Frontal cortex (tissue), 3 donors: ENCODE measurements at regions not wholly inside any gene's neighbourhood (a gene's known extent, or its start where the extent isn't known, plus 50 kb on each side); places are given as distances from the start of the nearest gene placed in this dataset.

ENCODE experiments used
- DNase-seq, 2 donors: peaks; one replicate each; pipeline ENCODE4 v3.0.0; 2012; ENCODE audit warnings: low spot score in 2 of 2
- FAIRE-seq: peaks from 2 replicates; lab custom pipeline; 2012; peaks lifted over from hg19 to GRCh38; lab: Jason Lieb, UNC
- donor health status: control.
- donor health status: control.
- donor health status: control.

DNA sequence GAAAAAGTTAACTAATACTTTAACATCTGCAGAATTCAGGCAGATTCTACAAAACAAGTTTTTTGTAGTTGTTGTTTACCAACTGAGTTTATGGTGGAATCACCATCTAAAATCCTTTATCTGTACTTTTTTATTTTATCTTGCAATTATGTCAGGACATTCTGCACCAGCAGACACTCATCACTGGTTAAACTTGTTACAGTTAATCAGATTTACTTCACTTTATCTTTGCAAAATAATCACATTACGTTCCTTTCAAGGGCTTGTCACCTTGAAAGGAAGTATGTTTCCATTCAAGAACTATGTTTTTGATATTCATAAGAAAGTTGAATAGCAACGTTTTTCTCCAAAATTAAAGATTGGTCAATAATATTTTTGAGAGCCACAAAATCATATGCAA, 796.6 kb upstream of the ROBO1 start:
- FAIRE-seq (no peak), DNase-seq (no peak)

DNA sequence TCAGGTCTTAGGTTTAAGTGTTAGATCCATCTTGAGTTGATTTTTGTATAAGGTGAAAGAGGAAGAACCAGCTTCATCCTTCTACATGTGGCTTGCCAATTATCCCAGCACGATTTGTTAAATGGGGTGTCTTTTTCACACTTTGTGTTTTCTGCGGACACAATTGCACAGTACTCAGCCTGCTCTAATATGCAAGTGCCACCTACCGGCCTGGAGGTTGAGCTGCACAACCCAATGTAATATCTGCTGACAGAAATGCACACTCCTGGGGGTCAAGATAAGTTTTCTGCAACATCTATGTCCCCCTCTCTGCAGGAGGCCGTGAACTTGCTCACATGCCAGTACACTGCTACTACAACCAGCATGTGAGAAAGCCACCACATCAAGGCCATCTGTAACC, 791.9 kb upstream of the ROBO1 start:
- FAIRE-seq, result no peak
- DNase-seq, result no peak

- FAIRE-seq, result no peak
- DNase-seq, result no peak
These were observed 789.0 kb upstream of the ROBO1 start for GRCh38 chr3:80556763-80557162.

DNA sequence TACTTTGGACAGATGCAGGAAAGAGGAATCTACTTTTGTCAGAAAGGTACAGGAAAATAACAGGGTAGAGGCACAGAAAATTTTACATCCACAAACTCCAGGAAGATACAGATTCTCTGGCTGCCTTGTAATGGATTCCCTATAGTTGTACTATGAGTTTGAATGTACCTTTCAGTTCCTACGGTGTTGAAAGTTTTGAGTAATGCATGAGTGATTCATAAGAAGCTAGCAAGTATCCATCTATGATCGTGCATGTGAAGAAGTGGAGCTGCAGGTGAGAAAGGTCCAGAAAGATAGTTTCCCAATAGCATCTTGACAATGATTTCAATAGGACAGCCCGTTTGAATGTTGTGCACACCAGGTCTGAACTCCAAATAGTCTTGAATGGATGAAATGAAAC, 786.5 kb upstream of the ROBO1 start:
- DNase-seq (no peak), FAIRE-seq (no peak)

GRCh38 chr3:80553211-80553610, 785.4 kb upstream of the ROBO1 start:
- FAIRE-seq (no peak), DNase-seq (no peak)

- no peak for FAIRE-seq
These were observed 782.4 kb upstream of the ROBO1 start for GRCh38 chr3:80550174-80550573.

DNA sequence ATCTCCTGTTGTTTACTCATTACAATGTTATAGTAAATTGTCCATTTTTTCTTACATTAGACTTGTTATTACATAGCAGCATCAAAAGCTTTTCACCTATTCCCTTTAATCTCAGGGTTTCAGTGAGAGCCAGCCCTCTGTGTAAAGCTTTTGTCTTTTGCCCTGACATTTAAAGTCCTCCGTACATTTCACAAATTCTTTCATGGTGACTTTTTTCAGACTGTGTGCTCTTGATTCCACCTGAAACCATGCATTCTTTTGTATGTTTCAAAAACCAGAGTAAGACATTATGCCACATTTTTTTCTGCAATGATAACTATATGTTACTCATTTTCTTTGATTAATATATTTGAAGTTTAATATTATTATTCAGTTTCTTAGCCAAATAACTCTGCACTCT, 781.4 kb upstream of the ROBO1 start:
- FAIRE-seq (no peak), DNase-seq (no peak)

More at GRCh38 chr3:80550174-80550573, 782.4 kb upstream of the ROBO1 start:
- DNase-seq, result no peak

- no peak for DNase-seq
- no peak for FAIRE-seq
These were observed 775.4 kb upstream of the ROBO1 start for GRCh38 chr3:80543154-80543553.

DNA sequence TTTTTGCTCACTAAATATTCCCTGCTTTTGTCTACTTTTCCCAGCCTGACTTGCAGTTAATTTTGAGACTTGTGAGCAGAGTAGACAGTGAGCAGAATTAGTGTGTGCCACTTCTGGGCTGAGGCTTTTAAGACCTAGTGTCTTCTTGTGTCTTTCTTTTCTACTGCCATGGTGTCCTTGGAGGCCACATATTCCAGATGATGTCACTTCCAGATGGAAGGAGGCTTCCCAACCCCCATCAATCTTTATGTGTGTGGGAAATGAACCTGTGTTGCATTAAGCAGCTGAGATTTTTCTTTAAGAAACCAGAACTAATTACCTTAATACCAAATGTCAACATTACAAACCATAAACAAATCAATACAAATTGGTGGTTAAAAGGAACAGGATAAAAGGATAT, 774.7 kb upstream of the ROBO1 start:
- DNase-seq (no peak), FAIRE-seq (no peak)

DNA sequence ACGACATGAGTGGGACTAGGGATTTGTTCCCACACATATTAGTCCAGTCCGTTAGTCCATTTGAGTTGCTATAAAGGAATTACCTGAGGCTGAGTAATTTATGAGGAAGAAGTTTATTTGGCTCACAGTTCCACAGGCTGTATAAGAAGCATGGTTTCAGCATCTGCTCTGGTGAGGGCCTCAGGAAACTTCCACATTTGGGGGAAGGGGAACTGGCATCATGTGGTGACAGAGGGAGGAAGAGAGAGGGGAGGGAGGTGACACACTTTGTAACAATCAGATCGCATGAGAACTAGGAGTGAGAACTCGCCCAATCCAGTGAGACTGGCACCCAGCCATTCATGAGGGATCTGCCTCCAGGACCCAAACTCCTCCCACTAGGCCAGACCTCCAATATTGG, 769.9 kb upstream of the ROBO1 start:
- no peak for DNase-seq
- no peak for FAIRE-seq

- DNase-seq (no peak), FAIRE-seq (no peak)
These were observed 767.5 kb upstream of the ROBO1 start for GRCh38 chr3:80535286-80535685.

- DNase-seq, result no peak
- no peak for FAIRE-seq
These were observed 765.8 kb upstream of the ROBO1 start for GRCh38 chr3:80533553-80533952.

DNA sequence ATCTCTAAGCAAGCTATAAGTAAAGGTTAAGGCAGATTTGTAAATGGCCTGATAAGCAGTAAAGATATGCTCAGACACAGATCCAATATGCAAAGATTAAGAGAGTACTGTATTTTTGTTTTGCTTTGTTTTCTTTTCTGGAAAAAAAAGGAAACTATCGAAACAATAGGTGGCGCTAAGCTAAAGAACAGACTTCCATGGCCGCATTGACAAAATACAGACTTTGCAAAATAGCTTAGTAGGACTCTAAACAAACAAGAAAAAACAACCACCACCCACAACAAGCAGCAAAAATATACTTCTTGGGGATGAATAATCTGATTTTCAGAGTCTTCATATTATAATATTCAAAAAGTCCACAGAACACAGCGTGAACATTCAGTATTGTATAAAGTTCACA, 758.4 kb upstream of the ROBO1 start:
- FAIRE-seq (no peak), DNase-seq (no peak)

DNA sequence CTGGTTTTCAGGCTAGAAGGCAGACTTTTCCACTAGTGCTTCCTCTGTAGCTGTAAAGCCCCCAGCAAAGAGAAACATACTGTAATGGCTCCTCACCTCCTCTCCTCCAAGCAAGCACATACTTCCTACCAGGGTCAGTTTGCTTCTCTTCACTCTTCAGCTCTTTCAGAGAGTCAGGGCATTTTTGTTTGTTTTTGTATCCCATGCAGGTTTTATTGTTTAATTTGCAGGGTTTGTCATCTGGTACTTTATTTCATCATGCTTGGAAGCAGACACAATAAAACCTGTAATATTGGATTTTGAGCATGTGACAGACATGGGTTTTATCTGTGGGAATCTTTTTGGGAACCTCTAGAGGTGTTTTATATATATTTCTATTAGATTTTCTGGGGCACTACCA, 753.3 kb upstream of the ROBO1 start:
- FAIRE-seq (no peak), DNase-seq (no peak)

DNA sequence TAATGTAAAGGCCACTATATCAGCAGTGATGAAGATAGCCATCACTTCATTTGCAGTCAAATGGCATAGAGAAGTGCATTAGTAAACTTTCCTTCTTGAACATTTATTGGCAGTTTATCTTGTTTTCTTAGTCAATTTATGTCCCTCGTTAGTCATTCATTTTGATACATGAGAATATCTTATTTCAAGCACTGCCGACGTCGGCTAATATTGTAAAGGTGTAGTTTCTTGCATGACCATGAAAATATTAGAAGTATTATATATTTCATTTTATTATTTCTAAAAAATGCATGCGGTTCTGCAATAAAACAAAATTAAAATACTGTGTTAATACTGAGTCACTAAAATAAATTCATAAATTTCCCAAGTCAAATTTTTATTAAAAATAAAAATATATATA, 751.6 kb upstream of the ROBO1 start:
- DNase-seq (no peak), FAIRE-seq (no peak)

DNA sequence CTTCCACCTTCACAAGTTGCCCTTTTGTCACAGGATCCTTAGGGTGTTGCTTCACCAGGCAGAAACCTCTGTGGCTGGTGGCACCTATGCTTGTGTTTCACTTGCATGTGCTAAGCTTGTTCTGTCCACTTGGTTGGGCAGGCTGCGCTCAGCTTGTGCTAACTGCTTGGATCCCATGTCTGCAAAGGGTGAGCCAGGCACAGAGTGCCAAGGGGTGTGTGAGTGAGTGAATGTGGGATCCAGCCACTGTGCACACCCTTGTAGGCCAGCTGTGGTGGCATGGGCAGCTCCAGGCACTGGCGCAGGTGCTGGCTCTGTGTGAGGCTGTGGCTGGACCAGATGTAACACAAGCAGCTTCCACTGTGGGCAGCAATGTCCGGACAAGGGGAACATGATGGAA, 728.7 kb upstream of the ROBO1 start:
- DNase-seq, result no peak
- no peak for FAIRE-seq

- FAIRE-seq (no peak), DNase-seq (no peak)
These were observed 724.4 kb upstream of the ROBO1 start for GRCh38 chr3:80492162-80492561.

- DNase-seq (no peak), FAIRE-seq (no peak)
These were observed 705.2 kb upstream of the ROBO1 start for GRCh38 chr3:80472961-80473360.

DNA sequence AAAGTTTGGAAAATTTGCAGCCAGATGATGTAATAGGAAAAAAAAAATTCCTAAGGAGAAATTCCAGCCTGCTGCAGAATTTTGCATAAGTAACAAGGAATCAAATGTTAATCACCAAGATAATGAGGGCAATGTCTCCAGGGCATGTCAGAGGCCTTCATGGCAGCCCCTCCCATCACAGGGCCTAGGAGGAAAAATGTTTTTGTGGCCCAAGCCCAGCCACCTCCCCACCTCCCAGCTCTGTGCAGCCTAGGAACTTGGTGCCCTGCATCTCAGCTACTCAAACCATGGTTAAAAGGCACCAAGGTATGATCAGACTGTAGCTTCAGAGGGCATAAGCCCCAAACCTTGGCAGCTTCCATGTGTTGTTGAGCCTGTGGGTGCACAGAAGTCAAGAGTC, 704.7 kb upstream of the ROBO1 start:
- no peak for DNase-seq
- no peak for FAIRE-seq

DNA sequence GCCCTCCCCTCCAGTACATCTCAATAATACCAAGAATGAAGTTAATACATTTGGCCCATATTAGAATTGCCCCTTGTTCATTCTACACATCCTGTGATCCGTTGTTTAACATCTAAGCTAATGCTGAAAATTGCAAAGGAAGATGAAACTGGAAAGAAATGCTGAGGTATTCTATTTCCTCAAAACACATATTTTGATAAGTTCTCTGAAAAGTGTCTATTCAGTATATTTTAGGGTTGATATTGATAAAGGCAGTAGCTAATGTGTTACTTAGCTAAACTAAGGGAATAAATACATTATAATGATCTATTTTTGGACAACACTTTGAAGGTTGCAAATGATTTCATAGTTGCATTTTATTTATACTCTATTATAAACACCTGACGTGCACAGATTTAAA, 702.6 kb upstream of the ROBO1 start:
- no peak for DNase-seq
- FAIRE-seq, result no peak

DNA sequence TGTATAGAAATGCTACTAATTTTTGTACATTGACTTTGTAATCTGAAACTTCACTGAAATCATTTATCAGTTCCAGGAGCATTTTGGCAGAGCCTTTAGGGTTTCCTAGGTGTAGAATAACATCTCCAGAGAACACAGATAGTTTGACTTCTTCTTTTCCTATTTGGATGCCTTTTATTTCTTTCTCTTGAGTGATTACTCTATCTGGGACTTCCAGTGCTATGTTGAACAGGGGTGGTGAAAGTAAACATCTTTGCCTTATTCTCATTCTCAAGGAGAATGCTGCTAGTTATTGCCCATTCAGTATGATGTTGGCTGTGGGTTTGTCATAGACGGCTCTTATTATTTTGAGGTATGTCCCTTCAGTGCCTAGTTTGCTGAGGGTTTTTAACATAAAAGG, 697.9 kb upstream of the ROBO1 start:
- FAIRE-seq (no peak), DNase-seq (no peak)

DNA sequence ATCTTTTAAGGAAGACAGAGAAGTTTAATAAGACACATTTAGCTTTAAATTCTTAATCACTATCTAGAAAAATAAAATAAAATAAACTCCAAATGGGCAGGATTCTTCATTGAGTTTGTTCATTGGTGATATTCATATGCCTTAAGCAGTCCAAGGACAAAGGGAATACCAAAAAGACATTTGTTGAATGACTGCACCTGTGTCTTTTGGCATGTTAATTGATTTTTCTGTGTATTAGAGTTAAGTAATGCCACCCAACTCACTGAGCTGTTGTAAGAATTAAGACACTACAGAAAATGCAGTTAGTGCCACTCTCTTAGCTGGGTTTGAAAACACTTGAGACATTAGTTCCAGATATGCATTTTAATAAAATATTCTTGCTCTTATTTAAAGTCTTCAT, 683.6 kb upstream of the ROBO1 start:
- no peak for FAIRE-seq
- no peak for DNase-seq

- FAIRE-seq, result no peak
These were observed 677.8 kb upstream of the ROBO1 start for GRCh38 chr3:80445641-80446040.

More at GRCh38 chr3:80445641-80446040, 677.8 kb upstream of the ROBO1 start:
- no peak for DNase-seq
